ENCODE measurements at regions not wholly inside any gene's neighbourhood (a gene's known extent, or its start where the extent isn't known, plus 50 kb on each side); places are given as distances from the start of the nearest gene placed in this dataset.
"Not testable (repeated sequence)": the region's sequence is repeated elsewhere in the genome, so short reads cannot be mapped to it uniquely, and the experiment has no call there.

DNA sequence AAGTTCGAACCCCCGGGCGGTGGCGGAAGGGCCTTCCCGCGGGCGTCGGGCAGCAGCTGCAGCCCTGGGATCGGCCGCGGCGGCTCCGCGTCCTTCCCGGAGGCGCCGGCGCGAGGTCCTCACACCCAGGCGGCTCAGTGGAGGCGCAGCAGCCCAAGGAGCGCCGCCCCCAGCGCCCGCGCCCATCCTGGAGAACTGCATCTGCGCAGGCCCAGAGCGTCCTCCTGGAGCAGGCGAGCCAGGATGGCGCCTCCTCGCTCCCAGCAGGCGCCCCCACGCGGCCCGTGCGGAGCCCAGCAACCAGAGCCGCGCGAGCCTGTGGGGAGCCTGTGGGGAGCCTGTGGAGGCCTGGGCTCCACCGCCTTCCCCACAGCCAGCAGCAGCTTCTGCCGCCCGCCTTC is 872.5 kb downstream of the TMEM121 start:
- TF ChIP-seq, protein P1, sequence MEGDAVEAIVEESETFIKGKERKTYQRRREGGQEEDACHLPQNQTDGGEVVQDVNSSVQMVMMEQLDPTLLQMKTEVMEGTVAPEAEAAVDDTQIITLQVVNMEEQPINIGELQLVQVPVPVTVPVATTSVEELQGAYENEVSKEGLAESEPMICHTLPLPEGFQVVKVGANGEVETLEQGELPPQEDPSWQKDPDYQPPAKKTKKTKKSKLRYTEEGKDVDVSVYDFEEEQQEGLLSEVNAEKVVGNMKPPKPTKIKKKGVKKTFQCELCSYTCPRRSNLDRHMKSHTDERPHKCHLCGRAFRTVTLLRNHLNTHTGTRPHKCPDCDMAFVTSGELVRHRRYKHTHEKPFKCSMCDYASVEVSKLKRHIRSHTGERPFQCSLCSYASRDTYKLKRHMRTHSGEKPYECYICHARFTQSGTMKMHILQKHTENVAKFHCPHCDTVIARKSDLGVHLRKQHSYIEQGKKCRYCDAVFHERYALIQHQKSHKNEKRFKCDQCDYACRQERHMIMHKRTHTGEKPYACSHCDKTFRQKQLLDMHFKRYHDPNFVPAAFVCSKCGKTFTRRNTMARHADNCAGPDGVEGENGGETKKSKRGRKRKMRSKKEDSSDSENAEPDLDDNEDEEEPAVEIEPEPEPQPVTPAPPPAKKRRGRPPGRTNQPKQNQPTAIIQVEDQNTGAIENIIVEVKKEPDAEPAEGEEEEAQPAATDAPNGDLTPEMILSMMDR (conservative IDR thresholded peaks at IDR 0.05; ENCODE audit: low read depth, low read length): not testable (repeated sequence)
- not testable (repeated sequence) for TF ChIP-seq EZH2 (IDR thresholded peaks at IDR 0.05; ENCODE audit: borderline replicate concordance, low read depth, low read length, poor library complexity, severe bottlenecking)
